Neuronal stem cell (in vitro differentiated cells): ENCODE measurements at regions not wholly inside any gene's neighbourhood (a gene's known extent, or its start where the extent isn't known, plus 50 kb on each side); places are given as distances from the start of the nearest gene placed in this dataset.

ENCODE experiments used
- DNase-seq: peaks from one replicate; pipeline ENCODE4 v3.0.0-alpha.2; 2013; ENCODE audit warnings: low spot score
- H2AFZ ChIP-seq: one replicate; pipeline ENCODE4 v1.6.1; 2013; ENCODE audit warnings: mild to moderate bottlenecking, low read length, inconsistent platforms
- H2AK5ac ChIP-seq: 2 replicates; pipeline ENCODE4 v1.6.1; 2013; ENCODE audit warnings: low read depth, mild to moderate bottlenecking, inconsistent platforms, low read length, moderate library complexity, mixed read lengths
- H2BK120ac ChIP-seq: 2 replicates; pipeline ENCODE4 v1.6.1; 2013; ENCODE audit warnings: low read depth, mild to moderate bottlenecking, inconsistent platforms, low read length, moderate library complexity, mixed read lengths
- H2BK12ac ChIP-seq: one replicate; pipeline ENCODE4 v1.6.1; 2013; ENCODE audit warnings: low read length, inconsistent platforms
- H2BK15ac ChIP-seq: 2 replicates; pipeline ENCODE4 v1.6.1; 2013; ENCODE audit warnings: mild to moderate bottlenecking, low read length, inconsistent platforms, mixed read lengths
- H2BK5ac ChIP-seq: one replicate; pipeline ENCODE4 v1.6.1; 2013; ENCODE audit warnings: inconsistent platforms, mild to moderate bottlenecking, low read length, moderate library complexity
- H3K14ac ChIP-seq: one replicate; pipeline ENCODE4 v1.6.1; 2013; ENCODE audit warnings: low read length, inconsistent platforms
- H3K18ac ChIP-seq: 2 replicates; pipeline ENCODE4 v1.6.1; 2013; ENCODE audit warnings: low read length, inconsistent platforms
- H3K23ac ChIP-seq: 2 replicates; pipeline ENCODE4 v1.6.1; 2013; ENCODE audit warnings: low read depth, mild to moderate bottlenecking, mixed read lengths, low read length, inconsistent platforms; ENCODE audit not compliant: poor library complexity
- H3K27ac ChIP-seq: replicated peaks from 3 replicates; pipeline ENCODE4 v1.5.1; 2013; ENCODE audit warnings: low read length, inconsistent platforms
- H3K27me3 ChIP-seq, 3 experiments: 2 replicates each; pipeline ENCODE4 v1.6.1; 2013; ENCODE audit warnings: low read length in 3 of 3, mild to moderate bottlenecking in 2 of 3, inconsistent platforms in 1 of 3, low read depth in 1 of 3, mixed read lengths in 1 of 3, moderate library complexity in 1 of 3; ENCODE audit not compliant: control insufficient read depth in 3 of 3, insufficient read depth in 3 of 3
- H3K36me3 ChIP-seq, 2 donors: replicated peaks in 1 of 2; 2 replicates each; pipeline ENCODE4 v1.6.1; 2013; ENCODE audit warnings: low read length in 2 of 2; ENCODE audit not compliant: control insufficient read depth in 2 of 2, insufficient read depth in 2 of 2
- H3K4ac ChIP-seq: 2 replicates; pipeline ENCODE4 v1.6.1; 2013; ENCODE audit warnings: inconsistent platforms, mild to moderate bottlenecking, low read length, moderate library complexity
- H3K4me1 ChIP-seq, 2 donors: 1 replicate in 1 of 2; 2 replicates in 1 of 2; pipeline ENCODE4 v1.6.1; 2013; ENCODE audit warnings: low read length in 2 of 2, low read depth in 1 of 2; ENCODE audit not compliant: control insufficient read depth in 2 of 2, insufficient read depth in 1 of 2
- H3K4me2 ChIP-seq: one replicate; pipeline ENCODE4 v1.6.1; 2013; ENCODE audit warnings: mild to moderate bottlenecking, low read length, inconsistent platforms; ENCODE audit not compliant: insufficient read depth, poor library complexity, severe bottlenecking
- H3K4me3 ChIP-seq, 2 donors: 2 replicates each; pipeline ENCODE4 v1.5.1; 2013; ENCODE audit warnings: low read length in 2 of 2, mild to moderate bottlenecking in 2 of 2, inconsistent platforms in 1 of 2, moderate library complexity in 1 of 2
- H3K79me1 ChIP-seq: one replicate; pipeline ENCODE4 v1.6.1; 2013; ENCODE audit warnings: low read depth, mild to moderate bottlenecking, inconsistent platforms, low read length, moderate library complexity
- H3K9ac ChIP-seq: one replicate; pipeline ENCODE4 v1.6.1; 2013; ENCODE audit warnings: mild to moderate bottlenecking, low read depth, low read length, inconsistent platforms; ENCODE audit not compliant: poor library complexity
- H3K9me3 ChIP-seq, 2 donors: replicated peaks in 1 of 2; 2 replicates each; pipeline versions ENCODE3 to v1.6.1; 2013; ENCODE audit warnings: low read length in 2 of 2, mild to moderate bottlenecking in 2 of 2, inconsistent platforms in 1 of 2, low read depth in 1 of 2, mixed read lengths in 1 of 2, moderate library complexity in 1 of 2; ENCODE audit not compliant: control insufficient read depth in 2 of 2, insufficient read depth in 1 of 2
- H4K8ac ChIP-seq: one replicate; pipeline ENCODE4 v1.6.1; 2013; ENCODE audit warnings: low read depth, mild to moderate bottlenecking, inconsistent platforms, low read length, moderate library complexity
- H4K91ac ChIP-seq: one replicate; pipeline ENCODE4 v1.6.1; 2013; ENCODE audit warnings: low read length, low read depth, mild to moderate bottlenecking, inconsistent platforms; ENCODE audit not compliant: poor library complexity
- WGBS, 2 donors: extraction: QIAGEN DNeasy Blood & Tissue Kit; methylation state at CpG; one replicate each; pipeline ENCODE4 v1.1.7; 2013; ENCODE audit warnings: missing lambda C conversion rate in 2 of 2, mixed read lengths in 1 of 2; ENCODE audit not compliant: insufficient read length in 2 of 2, insufficient replicate concordance in 1 of 2; ENCODE audit errors: extremely low coverage in 2 of 2; 5-methylcytosine and 5-hydroxymethylcytosine counted together

GRCh38 chr4:134365852-134366251 is 164.3 kb upstream of the PABPC4L start:
- no peak overlapping the region for H3K4me3 ChIP-seq
- no peak overlapping the region for H3K4me2 ChIP-seq
- H3K18ac ChIP-seq = no peak overlapping the region

GRCh38 chr4:134364928-134365327 is 163.3 kb upstream of the PABPC4L start:
- no peaks in the 10 kb centered on the region for H3K4me1 ChIP-seq
- no peaks in the 10 kb centered on the region for H3K27me3 ChIP-seq
- no peak overlapping the region for H2BK12ac ChIP-seq
- no peak overlapping the region for H2BK5ac ChIP-seq
- H3K4me2 ChIP-seq = no peak overlapping the region
- no peak overlapping the region for H3K4ac ChIP-seq
- H3K23ac ChIP-seq = no peak overlapping the region
- WGBS, 2 donors = no CpG with 5 or more reads among the region's 1 CpG
- H3K9me3 ChIP-seq = no peaks in the 10 kb centered on the region
- no peak overlapping the region for H2AK5ac ChIP-seq
- no peak overlapping the region for H4K91ac ChIP-seq
- no peak overlapping the region for H2AFZ ChIP-seq
- no peak overlapping the region for H2BK15ac ChIP-seq
- H3K79me1 ChIP-seq = no peaks in the 10 kb centered on the region
- no peak overlapping the region for H4K8ac ChIP-seq
- DNase-seq = no peak
- H3K18ac ChIP-seq = no peak overlapping the region
- H3K9ac ChIP-seq = no peak overlapping the region
- no peak overlapping the region for H3K4me3 ChIP-seq
- H2BK120ac ChIP-seq = no peak overlapping the region
- H3K36me3 ChIP-seq = no peaks in the 10 kb centered on the region
- H3K27ac ChIP-seq = no peak overlapping the region
- no peak overlapping the region for H3K14ac ChIP-seq

More at GRCh38 chr4:134365852-134366251, 164.3 kb upstream of the PABPC4L start:
- no peak overlapping the region for H4K8ac ChIP-seq
- no peaks in the 10 kb centered on the region for H3K27me3 ChIP-seq
- H2BK5ac ChIP-seq = no peak overlapping the region
- no peak overlapping the region for H3K14ac ChIP-seq
- no peak overlapping the region for H3K4ac ChIP-seq
- H2BK12ac ChIP-seq = no peak overlapping the region
- H3K23ac ChIP-seq = no peak overlapping the region
- no peaks in the 10 kb centered on the region for H3K79me1 ChIP-seq
- no peak overlapping the region for H2AK5ac ChIP-seq
- H3K9ac ChIP-seq = no peak overlapping the region
- no peak overlapping the region for H2AFZ ChIP-seq
- no peak overlapping the region for H2BK15ac ChIP-seq
- H3K4me1 ChIP-seq = no peaks in the 10 kb centered on the region
- H3K9me3 ChIP-seq = no peaks in the 10 kb centered on the region
- H3K36me3 ChIP-seq = no peaks in the 10 kb centered on the region
- no peak for DNase-seq
- no peak overlapping the region for H2BK120ac ChIP-seq
- no peak overlapping the region for H3K27ac ChIP-seq
- WGBS, 2 donors = no CpG with 5 or more reads among the region's 1 CpG
- H4K91ac ChIP-seq = no peak overlapping the region

- H3K4me2 ChIP-seq = no peak overlapping the region
- no CpG with 5 or more reads among the region's 2 CpGs for WGBS, 2 donors
Measured at GRCh38 chr4:134345244-134345643, 143.7 kb upstream of the PABPC4L start.

DNA sequence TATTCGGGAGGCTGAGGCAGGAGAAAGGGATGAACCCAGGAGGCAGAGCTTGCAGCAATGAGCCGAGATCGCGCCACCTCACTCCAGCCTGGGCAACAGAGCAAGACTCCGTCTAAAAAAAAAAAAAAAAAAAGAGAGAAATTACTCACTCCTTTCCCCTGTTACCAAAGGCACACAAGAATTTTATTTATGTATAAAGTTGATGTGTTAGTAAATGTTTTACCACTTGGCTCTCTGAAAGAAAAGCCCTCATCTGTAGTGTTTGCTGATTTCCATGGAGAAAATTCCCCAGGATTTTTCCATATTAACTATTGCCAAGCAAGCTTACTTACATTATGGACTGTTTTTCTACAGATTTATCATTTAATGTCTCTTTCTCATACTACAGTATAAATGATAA is 142.1 kb upstream of the PABPC4L start:
- H3K36me3 ChIP-seq = no peaks in the 10 kb centered on the region
- no peak overlapping the region for H2BK12ac ChIP-seq
- WGBS, 2 donors = no CpG with 5 or more reads among the region's 5 CpGs
- H2AK5ac ChIP-seq = no peak overlapping the region
- no peak overlapping the region for H3K18ac ChIP-seq
- no peaks in the 10 kb centered on the region for H3K4me1 ChIP-seq
- H3K9me3 ChIP-seq = no peaks in the 10 kb centered on the region
- no peak overlapping the region for H2AFZ ChIP-seq
- no peaks in the 10 kb centered on the region for H3K27me3 ChIP-seq
- no peak overlapping the region for H3K4me3 ChIP-seq
- no peak overlapping the region for H2BK120ac ChIP-seq
- H3K23ac ChIP-seq = no peak overlapping the region
- no peak overlapping the region for H3K14ac ChIP-seq
- no peak overlapping the region for H3K4me2 ChIP-seq
- DNase-seq = no peak
- no peak overlapping the region for H3K4ac ChIP-seq
- no peak overlapping the region for H4K8ac ChIP-seq
- no peak overlapping the region for H3K9ac ChIP-seq
- H2BK5ac ChIP-seq = no peak overlapping the region
- no peak overlapping the region for H3K27ac ChIP-seq
- H3K79me1 ChIP-seq = no peaks in the 10 kb centered on the region
- H4K91ac ChIP-seq = no peak overlapping the region
- no peak overlapping the region for H2BK15ac ChIP-seq

More at GRCh38 chr4:134345244-134345643, 143.7 kb upstream of the PABPC4L start:
- Histone ChIP-seq H2BK5ac (no peak overlapping the region), H4K91ac (no peak overlapping the region), H4K8ac (no peak overlapping the region), H3K9me3 (no peaks in the 10 kb centered on the region), H3K4ac (no peak overlapping the region), H3K23ac (no peak overlapping the region), H3K4me3 (no peak overlapping the region), H2BK12ac (no peak overlapping the region), H3K27ac (no peak overlapping the region), H3K9ac (no peak overlapping the region), H3K36me3 (no peaks in the 10 kb centered on the region), H2AFZ (no peak overlapping the region), H3K79me1 (no peaks in the 10 kb centered on the region), H2AK5ac (no peak overlapping the region), H2BK15ac (no peak overlapping the region), H3K18ac (no peak overlapping the region), H3K14ac (no peak overlapping the region), H3K27me3 (no peaks in the 10 kb centered on the region), H2BK120ac (no peak overlapping the region), H3K4me1 (no peaks in the 10 kb centered on the region)
- no peak for DNase-seq
